GM12892 (cell line): ENCODE measurements at regions not wholly inside any gene's neighbourhood (a gene's known extent, or its start where the extent isn't known, plus 50 kb on each side); places are given as distances from the start of the nearest gene placed in this dataset.

Experiments used
- POLR2A ChIP-seq: IDR thresholded peaks from 2 replicates; pipeline ENCODE4 v1.6.1; 2011; ENCODE audit warnings: low read depth, low read length, control low read depth
- POLR2AphosphoS5 ChIP-seq: IDR thresholded peaks from 2 replicates; pipeline ENCODE4 v1.6.1; 2011; ENCODE audit warnings: low read depth, low read length, control low read depth

DNA sequence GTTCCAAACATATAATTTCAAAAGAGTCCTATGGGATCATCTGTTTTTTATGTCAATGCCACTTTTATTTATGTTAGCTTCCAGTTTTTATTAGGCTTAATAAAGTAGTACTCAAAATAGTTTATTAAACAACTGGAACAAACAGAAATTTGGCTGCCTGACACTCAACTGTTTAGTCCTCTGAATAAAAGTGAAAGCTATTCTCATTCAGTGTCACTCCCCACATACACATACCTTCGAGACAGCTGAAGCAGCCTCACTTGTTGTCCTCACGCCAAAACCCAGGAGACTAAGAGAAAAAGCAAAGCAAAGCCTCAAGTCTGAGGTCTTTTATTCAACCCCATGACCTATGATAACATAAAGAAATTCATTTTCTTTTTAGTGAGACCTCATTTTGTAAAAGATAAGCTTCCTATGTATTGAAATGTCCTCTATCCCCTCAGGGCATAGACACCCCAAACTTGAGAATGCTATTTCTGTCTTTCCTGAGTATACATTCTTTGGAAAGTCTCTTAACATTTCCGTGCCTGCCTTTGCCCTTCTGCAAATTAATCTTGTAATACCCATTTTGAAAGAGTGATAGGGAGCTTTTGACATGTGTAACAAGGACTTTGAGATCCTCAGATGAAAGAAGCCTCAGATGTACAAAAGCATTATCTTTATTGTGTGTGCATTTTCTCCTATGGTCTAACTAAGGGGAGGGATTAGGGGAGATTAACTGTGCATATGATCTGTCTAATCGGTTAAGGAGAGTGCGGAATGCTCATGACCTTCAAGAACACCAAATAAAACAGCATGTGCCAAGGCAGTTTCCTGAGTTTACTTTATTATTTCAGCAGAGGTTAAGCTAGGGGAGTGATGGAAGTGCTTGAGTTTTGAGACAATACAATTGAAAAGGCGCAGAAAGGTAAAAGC, 1523.7 kb upstream of the PIK3C3 start:
- TF ChIP-seq POLR2AphosphoS5 (no peak), POLR2A (no peak)
